Esophagus muscularis mucosa (tissue), 4 donors: ENCODE measurements at regions not wholly inside any gene's neighbourhood (a gene's known extent, or its start where the extent isn't known, plus 50 kb on each side); places are given as distances from the start of the nearest gene placed in this dataset.

Experiments used
- DNase-seq: peaks from one replicate; pipeline ENCODE4 v3.0.0-alpha.2; 2017; ENCODE audit errors: extremely low spot score
- H3K27ac ChIP-seq, 4 donors: fragments of 200-600 bp; sonication (generic); replicated peaks in 1 of 4; 1 replicate in 3 of 4; 2 replicates in 1 of 4; pipeline ENCODE4 v1.5.1; 2016 to 2019; ENCODE audit warnings: mild to moderate bottlenecking in 1 of 4
- H3K27me3 ChIP-seq, 4 donors: fragments of 200-600 bp; sonication (generic); one replicate each; pipeline versions ENCODE4 v1.5.1 to v1.6.0; 2016 to 2019
- H3K36me3 ChIP-seq, 4 donors: fragments of 200-600 bp; sonication (generic); one replicate each; pipeline ENCODE4 v1.5.1; 2016 to 2019
- H3K4me1 ChIP-seq, 4 donors: fragments of 200-600 bp; sonication (generic); one replicate each; pipeline ENCODE4 v1.5.1; 2016 to 2019
- H3K4me3 ChIP-seq, 4 donors: fragments of 200-600 bp; sonication (generic); 1 replicate in 2 of 4; 2 replicates in 2 of 4; pipeline ENCODE4 v1.5.1; 2016 to 2019; ENCODE audit warnings: mild to moderate bottlenecking in 4 of 4, moderate library complexity in 1 of 4
- H3K9me3 ChIP-seq, 4 donors: fragments of 200-600 bp; sonication (generic); 1 replicate in 3 of 4; 2 replicates in 1 of 4; pipeline ENCODE4 v1.5.1; 2016 to 2019
- EP300 ChIP-seq: sonication (generic); formaldehyde crosslinking; IDR thresholded peaks from one replicate; pipeline ENCODE4 v1.6.1; 2017; ENCODE audit warnings: antibody characterized with exemption
- POLR2A ChIP-seq: fragments of 450-650 bp; IDR thresholded peaks from one replicate; pipeline ENCODE4 v1.6.1; 2017; ENCODE audit warnings: antibody characterized with exemption, moderate library complexity, mild to moderate bottlenecking, low read depth
- POLR2AphosphoS5 ChIP-seq, 2 donors: sonication (generic); formaldehyde crosslinking; IDR thresholded peaks; one replicate each; pipeline ENCODE4 v1.6.1; 2017; ENCODE audit warnings: antibody characterized with exemption in 2 of 2
- WGBS: methylation state at CpG from one replicate; pipeline ENCODE4 v1.1.5; 2018; 5-methylcytosine and 5-hydroxymethylcytosine counted together
- intact Hi-C: fragments of 100-400 bp; cut with DNase I; formaldehyde crosslinking; loops from one replicate; pipeline ENCODE4 v1.15.1; 2023
- TF ChIP-seq, protein P1 (sequence below), 3 experiments: fragments of 200-600 bp in 2 of 3; fragments of 450-650 bp in 1 of 3; sonication (generic) in 2 of 3; IDR thresholded peaks; one replicate each; pipeline ENCODE4 v1.5.1; 2017 to 2019; ENCODE audit warnings: antibody characterized with exemption in 3 of 3, mild to moderate bottlenecking in 2 of 3, moderate library complexity in 1 of 3

DNA sequence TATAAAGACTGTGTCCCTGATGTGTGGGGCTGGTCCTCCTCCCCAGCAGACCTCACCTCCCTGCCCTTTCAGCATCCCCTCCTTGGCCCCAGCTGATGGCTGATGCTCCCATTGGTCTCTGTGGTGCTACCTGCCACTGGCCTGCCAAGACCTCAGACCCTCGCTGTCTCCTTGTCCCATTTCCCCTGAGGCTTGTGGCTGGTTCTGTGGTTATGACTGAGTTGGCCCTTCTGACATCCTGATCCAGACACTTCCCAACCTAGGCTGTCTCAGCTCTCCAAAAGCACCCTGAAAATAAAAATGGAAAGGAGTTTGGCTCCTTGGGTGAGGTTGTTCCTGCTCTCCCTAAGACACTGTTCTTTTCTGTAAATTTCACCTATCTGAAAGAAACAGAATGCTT lies 214.2 kb downstream of the RPS24 start:
- H3K27me3 ChIP-seq = no peaks in the 10 kb centered on the region
- 57% methylated on average over 1 of the region's 1 CpG for WGBS
- TF ChIP-seq EP300 = no peak
- TF ChIP-seq POLR2A = no peak
- H3K36me3 ChIP-seq = no peaks in the 10 kb centered on the region
- DNase-seq = no peak
- intact Hi-C loops = no loop called here
- H3K9me3 ChIP-seq = no peaks in the 10 kb centered on the region
- H3K4me3 ChIP-seq = no peak overlapping the region
- peak overlapping the region in 2 of 4 donors; percentile 68 to 75 for H3K27ac ChIP-seq
- peaks cover 0 to 18% (median 16%) of the 10 kb centered on the region in 4 donors for H3K4me1 ChIP-seq

DNA sequence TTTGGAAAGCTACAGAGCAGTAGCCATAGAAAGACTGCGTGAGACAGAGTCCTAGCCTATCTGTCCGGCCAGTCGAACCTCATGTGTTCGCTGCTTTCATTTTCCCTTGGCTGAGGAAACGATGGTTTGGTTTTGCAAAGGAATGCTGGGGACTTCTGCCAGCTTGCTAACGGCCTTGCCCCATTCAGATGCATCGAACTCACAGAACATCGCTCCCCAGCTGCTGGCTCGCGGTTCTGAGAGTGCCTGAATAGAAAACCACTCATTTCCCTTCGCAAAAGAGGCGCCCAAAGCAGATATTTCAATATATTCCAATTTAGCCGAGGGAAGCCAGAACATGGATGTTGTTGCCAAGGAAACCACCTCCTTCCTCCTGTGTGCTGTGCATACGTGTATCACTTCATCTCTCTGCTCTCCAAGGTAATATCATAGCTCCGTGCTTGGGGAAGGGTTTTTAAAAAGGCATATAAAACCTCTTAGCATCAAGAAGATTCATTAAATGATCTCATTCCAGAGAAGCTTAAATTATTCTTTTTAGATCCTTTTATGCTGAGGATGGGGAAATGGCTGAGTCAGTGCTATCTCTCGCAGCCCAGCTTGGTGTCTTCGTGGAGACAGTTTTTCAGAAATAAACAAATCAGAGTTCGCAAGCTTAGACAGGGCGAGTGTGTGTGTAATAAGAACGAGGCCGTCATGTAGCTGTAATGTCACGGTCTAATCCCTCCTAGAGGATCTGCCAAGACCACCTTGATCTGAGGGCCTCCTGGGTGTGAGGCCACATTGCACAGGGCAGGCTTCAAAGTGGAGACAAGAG lies 215.2 kb downstream of the RPS24 start:
- Histone ChIP-seq H3K4me3 (peak overlapping the region; percentile 28 to 46 (median 30)), H3K4me1 (peaks cover 0 to 18% (median 16%) of the 10 kb centered on the region in 4 donors), H3K36me3 (no peaks in the 10 kb centered on the region), H3K27me3 (no peaks in the 10 kb centered on the region), H3K9me3 (no peaks in the 10 kb centered on the region), H3K27ac (peak overlapping the region; percentile 33 to 75 (median 58))
- no peak for DNase-seq
- TF ChIP-seq POLR2A (no peak), POLR2AphosphoS5 (IDR thresholded peaks at IDR 0.05) (peak in 1 of 2 donors; percentile 16)
- intact Hi-C loops = no loop called here
- 46% methylated on average over 17 of the region's 22 CpGs for WGBS

DNA sequence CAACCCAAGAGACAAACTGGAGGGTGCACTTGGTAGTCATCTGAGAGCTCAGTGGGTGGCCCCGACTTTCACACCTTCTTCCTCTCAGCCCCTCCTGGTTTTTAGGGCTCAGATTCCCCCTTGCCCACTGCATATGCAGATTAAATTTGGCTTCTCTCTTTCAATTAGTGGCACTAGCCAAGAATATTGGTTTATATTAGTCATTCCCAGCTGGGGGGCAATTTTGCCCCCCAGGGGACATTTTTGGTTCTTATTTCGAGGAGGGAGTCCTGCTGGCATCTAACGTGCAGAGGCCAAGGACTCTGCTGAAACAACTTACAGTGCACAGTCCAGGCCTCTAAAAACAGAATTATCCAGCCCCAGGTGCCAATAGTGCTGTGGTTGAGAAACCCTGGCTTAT lies 216.0 kb downstream of the RPS24 start:
- peaks cover 0 to 18% (median 16%) of the 10 kb centered on the region in 4 donors for H3K4me1 ChIP-seq
- no peak for TF ChIP-seq EP300
- TF ChIP-seq, protein P1, sequence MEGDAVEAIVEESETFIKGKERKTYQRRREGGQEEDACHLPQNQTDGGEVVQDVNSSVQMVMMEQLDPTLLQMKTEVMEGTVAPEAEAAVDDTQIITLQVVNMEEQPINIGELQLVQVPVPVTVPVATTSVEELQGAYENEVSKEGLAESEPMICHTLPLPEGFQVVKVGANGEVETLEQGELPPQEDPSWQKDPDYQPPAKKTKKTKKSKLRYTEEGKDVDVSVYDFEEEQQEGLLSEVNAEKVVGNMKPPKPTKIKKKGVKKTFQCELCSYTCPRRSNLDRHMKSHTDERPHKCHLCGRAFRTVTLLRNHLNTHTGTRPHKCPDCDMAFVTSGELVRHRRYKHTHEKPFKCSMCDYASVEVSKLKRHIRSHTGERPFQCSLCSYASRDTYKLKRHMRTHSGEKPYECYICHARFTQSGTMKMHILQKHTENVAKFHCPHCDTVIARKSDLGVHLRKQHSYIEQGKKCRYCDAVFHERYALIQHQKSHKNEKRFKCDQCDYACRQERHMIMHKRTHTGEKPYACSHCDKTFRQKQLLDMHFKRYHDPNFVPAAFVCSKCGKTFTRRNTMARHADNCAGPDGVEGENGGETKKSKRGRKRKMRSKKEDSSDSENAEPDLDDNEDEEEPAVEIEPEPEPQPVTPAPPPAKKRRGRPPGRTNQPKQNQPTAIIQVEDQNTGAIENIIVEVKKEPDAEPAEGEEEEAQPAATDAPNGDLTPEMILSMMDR (IDR thresholded peaks at IDR 0.05) = no peak
- TF ChIP-seq POLR2AphosphoS5 (IDR thresholded peaks at IDR 0.05) = no peak
- no peak for TF ChIP-seq POLR2A
- DNase-seq = no peak
- H3K9me3 ChIP-seq = no peaks in the 10 kb centered on the region
- peak overlapping the region in 1 of 4 donors; percentile 75 for H3K27ac ChIP-seq
- no peaks in the 10 kb centered on the region for H3K27me3 ChIP-seq
- no peaks in the 10 kb centered on the region for H3K36me3 ChIP-seq
- no peak overlapping the region for H3K4me3 ChIP-seq
- intact Hi-C loops = no loop called here
- WGBS = 85% methylated on average over 3 of the region's 3 CpGs

DNA sequence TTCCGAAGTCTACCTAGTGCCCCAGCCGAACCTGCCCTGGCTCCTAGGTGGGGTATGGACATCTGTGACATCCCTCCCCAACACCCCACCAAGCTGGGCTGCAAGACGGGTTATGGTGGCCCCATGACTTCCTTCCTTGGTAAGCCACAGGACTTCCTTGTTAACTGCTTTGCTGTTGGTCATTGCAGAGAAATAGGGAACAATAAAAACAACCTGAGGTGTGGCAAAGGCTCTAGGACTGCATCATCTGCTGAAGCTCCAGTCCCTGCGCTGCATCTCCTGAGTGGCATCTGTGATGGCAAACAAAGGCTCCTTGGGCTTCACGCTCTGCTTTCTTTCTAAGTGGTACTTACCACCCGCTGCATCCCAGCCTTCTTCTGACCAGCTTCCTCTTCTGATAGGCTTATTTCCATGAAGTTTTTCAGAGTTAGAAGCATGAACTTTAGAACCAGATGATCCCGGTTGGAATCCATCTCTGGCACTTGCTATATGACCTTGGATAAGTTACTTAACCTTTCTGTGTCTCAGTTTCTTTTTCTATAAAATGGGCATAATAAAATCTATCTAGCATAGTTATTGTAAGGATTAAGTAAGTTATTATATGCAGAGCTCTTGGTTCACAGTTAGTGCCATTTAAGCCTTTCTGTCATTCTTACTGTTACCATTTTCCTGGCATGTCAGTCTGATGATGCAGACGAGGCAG lies 216.8 kb downstream of the RPS24 start:
- 83% methylated on average over 8 of the region's 8 CpGs for WGBS
- H3K9me3 ChIP-seq = no peaks in the 10 kb centered on the region
- H3K36me3 ChIP-seq = no peaks in the 10 kb centered on the region
- no peak overlapping the region for H3K27ac ChIP-seq
- H3K27me3 ChIP-seq = no peaks in the 10 kb centered on the region
- intact Hi-C loops = no loop called here
- no peak for TF ChIP-seq EP300
- TF ChIP-seq, protein P1 (IDR thresholded peaks at IDR 0.05) = no peak
- no peak for TF ChIP-seq POLR2A
- no peak for TF ChIP-seq POLR2AphosphoS5 (IDR thresholded peaks at IDR 0.05)
- no peak for DNase-seq
- H3K4me3 ChIP-seq = no peak overlapping the region
- H3K4me1 ChIP-seq = peaks cover 0 to 18% (median 16%) of the 10 kb centered on the region in 4 donors

DNA sequence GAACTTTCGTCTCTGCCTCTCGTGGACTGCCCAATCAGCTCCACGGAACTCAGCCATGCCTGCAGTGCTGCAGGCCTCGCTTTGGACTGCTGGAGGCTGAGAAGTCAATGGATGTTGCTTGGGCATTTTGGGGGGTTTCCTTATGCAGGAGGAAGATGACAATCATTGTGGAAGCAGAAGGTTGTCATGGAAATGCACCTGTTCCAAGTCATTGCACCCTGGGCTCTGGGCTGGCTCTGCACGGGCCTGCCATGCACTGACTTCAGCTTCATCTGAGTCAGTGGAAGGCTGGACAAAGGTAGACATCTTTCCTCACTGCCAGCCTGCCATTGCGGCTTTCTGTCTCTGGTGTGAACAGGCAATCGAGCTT lies 217.3 kb downstream of the RPS24 start:
- WGBS = 95% methylated on average over 7 of the region's 7 CpGs
- no peaks in the 10 kb centered on the region for H3K36me3 ChIP-seq
- H3K27ac ChIP-seq = no peak overlapping the region
- no peak overlapping the region for H3K4me3 ChIP-seq
- intact Hi-C loops = no loop called here
- no peaks in the 10 kb centered on the region for H3K9me3 ChIP-seq
- no peaks in the 10 kb centered on the region for H3K27me3 ChIP-seq
- no peak for TF ChIP-seq POLR2AphosphoS5 (IDR thresholded peaks at IDR 0.05)
- TF ChIP-seq, protein P1 (IDR thresholded peaks at IDR 0.05) = no peak
- TF ChIP-seq EP300 = no peak
- no peak for TF ChIP-seq POLR2A
- H3K4me1 ChIP-seq = peaks cover 4 to 23% (median 20%) of the 10 kb centered on the region in 4 donors
- no peak for DNase-seq
